GM12878 (cell line): ENCODE measurements at regions not wholly inside any gene's neighbourhood (a gene's known extent, or its start where the extent isn't known, plus 50 kb on each side); places are given as distances from the start of the nearest gene placed in this dataset.

ENCODE experiments used
- ATAC-seq: fragments of 200-7000 bp; cut with Tn5 transposase; 3 replicates; pipeline ENCODE4 v1.9.1; 2020; ENCODE audit warnings: mild to moderate bottlenecking, moderate library complexity
- BruUV-seq: library from RNA; stranded (reverse); fragments of 400-500 nt; replicated peaks from 2 replicates; lab custom pipeline; 2021; lab: Mats Ljungman, UMichigan
- CTCF ChIA-PET: fragments of 300-600 bp; sonication (Branson Sonifier 250); formaldehyde crosslinking; extraction: SDS; loops from one replicate; lab custom pipeline; 2021; ENCODE audit warnings: inconsistent platforms; lab: Yijun Ruan, JAX
- POLR2A ChIA-PET: fragments of 350-600 bp; formaldehyde crosslinking; extraction: SDS; loops from one replicate; lab custom pipeline; 2021; ENCODE audit warnings: inconsistent platforms; lab: Charles Lee
- RAD21 ChIA-PET: fragments of 300-600 bp; sonication (Branson Sonifier 250); formaldehyde crosslinking; loops from one replicate; lab custom pipeline; 2023; ENCODE audit warnings: antibody characterized with exemption; ENCODE audit not compliant: unreplicated experiment; lab: Charles Lee
- SMC1A ChIA-PET: fragments of 300-600 bp; sonication (Branson Sonifier 250); formaldehyde crosslinking; loops from one replicate; lab custom pipeline; 2023; ENCODE audit not compliant: unreplicated experiment, uncharacterized antibody; lab: Charles Lee
- DNase-seq: peaks from one replicate; pipeline ENCODE4 v3.0.0-alpha.2; 2011; ENCODE audit warnings: low read depth, low spot score
- FAIRE-seq: peaks from 3 replicates; lab custom pipeline; 2011; peaks lifted over from hg19 to GRCh38; lab: Jason Lieb, UNC
- H2AFZ ChIP-seq: 2 replicates; pipeline ENCODE4 v1.6.0; 2011; ENCODE audit warnings: low read depth, low read length, control low read depth; ENCODE audit not compliant: control insufficient read depth
- H3K27ac ChIP-seq: 2 replicates; pipeline ENCODE4 v1.5.1; 2011; ENCODE audit warnings: control low read depth; ENCODE audit not compliant: control insufficient read depth, insufficient read depth
- H3K27me3 ChIP-seq, 2 experiments: replicated peaks in 1 of 2; 2 replicates each; pipeline versions ENCODE4 v1.6.0 to v1.6.1; 2011; ENCODE audit warnings: low read length in 1 of 2; ENCODE audit not compliant: control insufficient read depth in 2 of 2, insufficient read depth in 2 of 2
- H3K36me3 ChIP-seq, 2 experiments: 2 replicates each; pipeline ENCODE4 v1.5.1; 2011; ENCODE audit warnings: low read length in 1 of 2; ENCODE audit not compliant: control insufficient read depth in 2 of 2, insufficient read depth in 2 of 2
- H3K4me1 ChIP-seq: 2 replicates; pipeline ENCODE4 v1.6.1; 2011; ENCODE audit warnings: mild to moderate bottlenecking, low read length, moderate library complexity, mixed read lengths; ENCODE audit not compliant: control insufficient read depth, insufficient read depth
- H3K4me2 ChIP-seq: 2 replicates; pipeline ENCODE4 v1.6.0; 2011; ENCODE audit warnings: control low read depth; ENCODE audit not compliant: control insufficient read depth, insufficient read depth
- H3K4me3 ChIP-seq: fragments of 200-600 bp; sonication (generic); 2 replicates; pipeline ENCODE4 v1.5.1; 2016
- H3K79me2 ChIP-seq: 2 replicates; pipeline ENCODE4 v1.6.0; 2011; ENCODE audit warnings: low read length; ENCODE audit not compliant: control insufficient read depth, insufficient read depth
- H3K9ac ChIP-seq: 2 replicates; pipeline ENCODE4 v1.8.0; 2011; ENCODE audit warnings: low read length, control low read depth, mixed read lengths; ENCODE audit not compliant: control insufficient read depth, insufficient read depth
- H3K9me3 ChIP-seq: replicated peaks from 3 replicates; pipeline ENCODE4 v1.5.1; 2011; ENCODE audit warnings: mild to moderate bottlenecking, low read length; ENCODE audit not compliant: control insufficient read depth, insufficient read depth
- H4K20me1 ChIP-seq: 2 replicates; pipeline ENCODE4 v1.6.0; 2011; ENCODE audit not compliant: control insufficient read depth, insufficient read depth
- CHD4 ChIP-seq: fragments of 200-600 bp; sonication (generic); IDR thresholded peaks from 2 replicates; pipeline ENCODE4 v1.6.1; 2016; ENCODE audit warnings: mild to moderate bottlenecking
- CTCF ChIP-seq, 3 experiments: IDR thresholded peaks in 2 of 3; conservative IDR thresholded peaks in 1 of 3; 2 replicates each; pipeline ENCODE4 v1.5.1; 2011; ENCODE audit warnings: low read depth in 3 of 3, low read length in 3 of 3, mild to moderate bottlenecking in 3 of 3, control low read depth in 2 of 3, moderate library complexity in 2 of 3, inconsistent platforms in 1 of 3, mixed read lengths in 1 of 3; ENCODE audit not compliant: control insufficient read depth in 2 of 3, insufficient read depth in 1 of 3; ENCODE audit errors: extremely low read depth in 1 of 3
- FOS ChIP-seq: IDR thresholded peaks from 3 replicates; pipeline ENCODE4 v1.6.1; 2011; ENCODE audit warnings: borderline replicate concordance; ENCODE audit not compliant: insufficient read length; ENCODE audit errors: extremely low read depth
- HDAC2 ChIP-seq: fragments of 200-600 bp; sonication (generic); IDR thresholded peaks from 2 replicates; pipeline ENCODE4 v1.6.1; 2017
- IKZF1 ChIP-seq: fragments of 450-650 bp; conservative IDR thresholded peaks from 2 replicates; pipeline ENCODE4 v1.6.1; 2017; ENCODE audit warnings: antibody characterized with exemption, mild to moderate bottlenecking
- KDM1A ChIP-seq: fragments of 200-600 bp; sonication (generic); IDR thresholded peaks from 2 replicates; pipeline ENCODE4 v1.6.1; 2016; ENCODE audit warnings: borderline replicate concordance
- RB1 ChIP-seq: fragments of 450-650 bp; formaldehyde crosslinking; IDR thresholded peaks from 2 replicates; pipeline ENCODE4 v1.6.1; 2017; ENCODE audit warnings: mild to moderate bottlenecking, borderline replicate concordance
- RELB ChIP-seq: fragments of 450-650 bp; IDR thresholded peaks from 2 replicates; pipeline ENCODE4 v1.6.1; 2017; ENCODE audit warnings: low read depth, mild to moderate bottlenecking, moderate library complexity
- ZNF622 ChIP-seq: fragments of 450-650 bp; IDR thresholded peaks from 2 replicates; pipeline ENCODE4 v1.6.1; 2017; ENCODE audit warnings: mild to moderate bottlenecking, inconsistent platforms
- WGBS: methylation state at CpG from one replicate; pipeline ENCODE4 v1.1.6; 2016; ENCODE audit warnings: low lambda C conversion rate; ENCODE audit not compliant: insufficient replicate concordance, insufficient coverage; ENCODE audit errors: missing lambda C conversion rate; 5-methylcytosine and 5-hydroxymethylcytosine counted together
- in situ Hi-C: fragments of 300-500 bp; cut with MboI; formaldehyde crosslinking; loops from 9 replicates; pipeline ENCODE4 v1.14.3; 2018; ENCODE audit warnings: mixed read lengths
- intact Hi-C: fragments of 100-400 bp; cut with micrococcal nuclease; formaldehyde crosslinking; loops from one replicate; pipeline ENCODE4 v1.14.2; 2022; ENCODE audit not compliant: unreplicated experiment

- TF ChIP-seq RELB (no peak), CHD4 (no peak), FOS (no peak)
Measured at GRCh38 chr11:70502677-70503467, 104.5 kb downstream of the CTTN start (continued).

- BruUV-seq = no TSS peak
- SMC1A ChIA-PET = no interaction called here
- no peak overlapping the region for H3K4me3 ChIP-seq
- RAD21 ChIA-PET = no interaction called here
- no peaks in the 10 kb centered on the region for H3K9me3 ChIP-seq
- no peak for FAIRE-seq
- H3K4me2 ChIP-seq = no peak overlapping the region
- no peaks in the 10 kb centered on the region for H4K20me1 ChIP-seq
- 16% methylated on average over 14 of the region's 14 CpGs for WGBS
- intact Hi-C loops = no loop called here
- CTCF ChIA-PET = interaction anchor here (0.6 kb wide), 1 partner anchor 857 kb away, joined by 3 read pairs; no protein-coding TSS in a partner anchor
- DNase-seq = no peak
- H3K9ac ChIP-seq = no peak overlapping the region
- ATAC-seq = peak; percentile 64
- POLR2A ChIA-PET = no interaction called here
- H3K4me1 ChIP-seq = no peaks in the 10 kb centered on the region
- no peaks in the 10 kb centered on the region for H3K36me3 ChIP-seq
- H3K79me2 ChIP-seq = no peaks in the 10 kb centered on the region
- TF ChIP-seq ZNF622 = no peak
- TF ChIP-seq IKZF1 = 0 out of 2 replicates have a peak, but pooled peaks have one; percentile 32
- TF ChIP-seq CTCF (IDR thresholded peaks at IDR 0.05 in 2 of 3, conservative IDR thresholded peaks at IDR 0.05 in 1 of 3; ENCODE audit: control insufficient read depth in 2 of 3, extremely low read depth in 1 of 3, insufficient read depth in 1 of 3, low read depth in 3 of 3, low read length in 3 of 3) = 0 out of 6 replicates have a peak, but pooled peaks of 1 of the 3 experiments have one; percentile 11
- no peak for TF ChIP-seq RB1
- TF ChIP-seq KDM1A = no peak
- no peak for TF ChIP-seq HDAC2
- no peak overlapping the region for H3K27ac ChIP-seq
- H2AFZ ChIP-seq = no peak overlapping the region
- no peaks in the 10 kb centered on the region; a peak in 2 of 4 replicates for H3K27me3 ChIP-seq
- in situ Hi-C loops = no loop called here
Measured at GRCh38 chr11:70503468-70504221, 105.3 kb downstream of the CTTN start.
